Esophagus muscularis mucosa (tissue), 4 donors: ENCODE measurements at regions not wholly inside any gene's neighbourhood (a gene's known extent, or its start where the extent isn't known, plus 50 kb on each side); places are given as distances from the start of the nearest gene placed in this dataset.

Experiments used
- DNase-seq: peaks from one replicate; pipeline ENCODE4 v3.0.0-alpha.2; 2017; ENCODE audit errors: extremely low spot score
- H3K27ac ChIP-seq, 4 donors: fragments of 200-600 bp; sonication (generic); replicated peaks in 1 of 4; 1 replicate in 3 of 4; 2 replicates in 1 of 4; pipeline ENCODE4 v1.5.1; 2016 to 2019; ENCODE audit warnings: mild to moderate bottlenecking in 1 of 4
- H3K27me3 ChIP-seq, 4 donors: fragments of 200-600 bp; sonication (generic); one replicate each; pipeline versions ENCODE4 v1.5.1 to v1.6.0; 2016 to 2019
- H3K36me3 ChIP-seq, 4 donors: fragments of 200-600 bp; sonication (generic); one replicate each; pipeline ENCODE4 v1.5.1; 2016 to 2019
- H3K4me1 ChIP-seq, 4 donors: fragments of 200-600 bp; sonication (generic); one replicate each; pipeline ENCODE4 v1.5.1; 2016 to 2019
- H3K4me3 ChIP-seq, 4 donors: fragments of 200-600 bp; sonication (generic); 1 replicate in 2 of 4; 2 replicates in 2 of 4; pipeline ENCODE4 v1.5.1; 2016 to 2019; ENCODE audit warnings: mild to moderate bottlenecking in 4 of 4, moderate library complexity in 1 of 4
- H3K9me3 ChIP-seq, 4 donors: fragments of 200-600 bp; sonication (generic); 1 replicate in 3 of 4; 2 replicates in 1 of 4; pipeline ENCODE4 v1.5.1; 2016 to 2019
- EP300 ChIP-seq: sonication (generic); formaldehyde crosslinking; IDR thresholded peaks from one replicate; pipeline ENCODE4 v1.6.1; 2017; ENCODE audit warnings: antibody characterized with exemption
- POLR2A ChIP-seq: fragments of 450-650 bp; IDR thresholded peaks from one replicate; pipeline ENCODE4 v1.6.1; 2017; ENCODE audit warnings: antibody characterized with exemption, moderate library complexity, mild to moderate bottlenecking, low read depth
- POLR2AphosphoS5 ChIP-seq, 2 donors: sonication (generic); formaldehyde crosslinking; IDR thresholded peaks; one replicate each; pipeline ENCODE4 v1.6.1; 2017; ENCODE audit warnings: antibody characterized with exemption in 2 of 2
- WGBS: methylation state at CpG from one replicate; pipeline ENCODE4 v1.1.5; 2018; 5-methylcytosine and 5-hydroxymethylcytosine counted together
- intact Hi-C: fragments of 100-400 bp; cut with DNase I; formaldehyde crosslinking; loops from one replicate; pipeline ENCODE4 v1.15.1; 2023
- TF ChIP-seq, protein P1 (sequence below), 3 experiments: fragments of 200-600 bp in 2 of 3; fragments of 450-650 bp in 1 of 3; sonication (generic) in 2 of 3; IDR thresholded peaks; one replicate each; pipeline ENCODE4 v1.5.1; 2017 to 2019; ENCODE audit warnings: antibody characterized with exemption in 3 of 3, mild to moderate bottlenecking in 2 of 3, moderate library complexity in 1 of 3

DNA sequence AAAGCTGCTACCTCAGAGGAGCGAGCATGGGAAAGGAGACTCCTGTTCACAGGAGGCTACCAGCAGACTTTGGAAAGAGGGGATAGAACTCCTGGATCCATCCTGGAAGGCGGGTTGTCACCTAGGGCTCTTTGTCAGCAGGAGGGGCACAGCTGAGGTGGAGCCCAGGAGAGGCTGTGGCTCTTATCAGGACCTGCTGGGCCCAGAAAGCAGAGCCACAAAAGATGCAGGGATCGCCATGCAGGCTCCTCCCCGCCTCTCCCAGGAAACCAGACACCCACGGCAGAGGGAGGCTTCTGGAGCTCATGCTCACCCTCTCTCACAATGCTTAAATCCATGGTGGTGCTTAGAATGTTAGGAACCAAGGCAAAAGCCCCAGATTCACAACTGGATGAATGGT lies 994.2 kb downstream of the UQCRFS1 start:
- DNase-seq: no peak
- no peaks in the 10 kb centered on the region for H3K9me3 ChIP-seq
- H3K4me1 ChIP-seq: no peaks in the 10 kb centered on the region
- no peak overlapping the region for H3K27ac ChIP-seq
- TF ChIP-seq POLR2AphosphoS5 (IDR thresholded peaks at IDR 0.05) (no peak), EP300 (no peak), POLR2A (no peak)
- TF ChIP-seq, protein P1, sequence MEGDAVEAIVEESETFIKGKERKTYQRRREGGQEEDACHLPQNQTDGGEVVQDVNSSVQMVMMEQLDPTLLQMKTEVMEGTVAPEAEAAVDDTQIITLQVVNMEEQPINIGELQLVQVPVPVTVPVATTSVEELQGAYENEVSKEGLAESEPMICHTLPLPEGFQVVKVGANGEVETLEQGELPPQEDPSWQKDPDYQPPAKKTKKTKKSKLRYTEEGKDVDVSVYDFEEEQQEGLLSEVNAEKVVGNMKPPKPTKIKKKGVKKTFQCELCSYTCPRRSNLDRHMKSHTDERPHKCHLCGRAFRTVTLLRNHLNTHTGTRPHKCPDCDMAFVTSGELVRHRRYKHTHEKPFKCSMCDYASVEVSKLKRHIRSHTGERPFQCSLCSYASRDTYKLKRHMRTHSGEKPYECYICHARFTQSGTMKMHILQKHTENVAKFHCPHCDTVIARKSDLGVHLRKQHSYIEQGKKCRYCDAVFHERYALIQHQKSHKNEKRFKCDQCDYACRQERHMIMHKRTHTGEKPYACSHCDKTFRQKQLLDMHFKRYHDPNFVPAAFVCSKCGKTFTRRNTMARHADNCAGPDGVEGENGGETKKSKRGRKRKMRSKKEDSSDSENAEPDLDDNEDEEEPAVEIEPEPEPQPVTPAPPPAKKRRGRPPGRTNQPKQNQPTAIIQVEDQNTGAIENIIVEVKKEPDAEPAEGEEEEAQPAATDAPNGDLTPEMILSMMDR (IDR thresholded peaks at IDR 0.05): no peak
- H3K4me3 ChIP-seq: no peak overlapping the region
- H3K27me3 ChIP-seq: peaks cover 0 to 5% (median 0%) of the 10 kb centered on the region in 4 donors
- no peaks in the 10 kb centered on the region for H3K36me3 ChIP-seq
- intact Hi-C loops: no loop called here
- 53% methylated on average over 5 of the region's 5 CpGs for WGBS

DNA sequence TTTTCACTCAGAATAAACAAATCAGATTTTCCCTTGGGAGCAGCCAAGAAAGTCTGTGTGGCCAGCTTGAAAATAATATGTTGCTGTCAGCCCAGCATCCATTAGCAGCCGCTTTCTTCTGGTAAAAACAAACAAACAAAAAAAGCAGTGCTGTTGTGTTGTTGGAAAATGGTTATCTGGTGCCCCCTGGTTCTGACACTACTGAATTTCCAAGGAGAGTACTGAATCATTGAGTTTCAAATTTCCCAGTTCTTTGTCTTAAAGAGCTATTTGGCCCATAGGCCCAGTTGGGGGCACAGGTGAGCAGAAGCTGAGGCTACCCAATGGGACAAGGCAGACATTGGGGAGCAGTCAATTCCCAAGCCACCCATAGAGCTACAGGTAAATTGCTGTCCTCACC lies 995.9 kb downstream of the UQCRFS1 start:
- Histone ChIP-seq H3K9me3 (no peaks in the 10 kb centered on the region), H3K36me3 (no peaks in the 10 kb centered on the region), H3K27me3 (peaks cover 0 to 5% (median 0%) of the 10 kb centered on the region in 4 donors), H3K4me3 (no peak overlapping the region), H3K4me1 (no peaks in the 10 kb centered on the region), H3K27ac (no peak overlapping the region)
- intact Hi-C loops: no loop called here
- TF ChIP-seq POLR2AphosphoS5 (IDR thresholded peaks at IDR 0.05) (no peak), EP300 (no peak), POLR2A (no peak)
- TF ChIP-seq, protein P1 (IDR thresholded peaks at IDR 0.05): no peak
- DNase-seq: no peak
- WGBS: 16% methylated on average over 1 of the region's 1 CpG

DNA sequence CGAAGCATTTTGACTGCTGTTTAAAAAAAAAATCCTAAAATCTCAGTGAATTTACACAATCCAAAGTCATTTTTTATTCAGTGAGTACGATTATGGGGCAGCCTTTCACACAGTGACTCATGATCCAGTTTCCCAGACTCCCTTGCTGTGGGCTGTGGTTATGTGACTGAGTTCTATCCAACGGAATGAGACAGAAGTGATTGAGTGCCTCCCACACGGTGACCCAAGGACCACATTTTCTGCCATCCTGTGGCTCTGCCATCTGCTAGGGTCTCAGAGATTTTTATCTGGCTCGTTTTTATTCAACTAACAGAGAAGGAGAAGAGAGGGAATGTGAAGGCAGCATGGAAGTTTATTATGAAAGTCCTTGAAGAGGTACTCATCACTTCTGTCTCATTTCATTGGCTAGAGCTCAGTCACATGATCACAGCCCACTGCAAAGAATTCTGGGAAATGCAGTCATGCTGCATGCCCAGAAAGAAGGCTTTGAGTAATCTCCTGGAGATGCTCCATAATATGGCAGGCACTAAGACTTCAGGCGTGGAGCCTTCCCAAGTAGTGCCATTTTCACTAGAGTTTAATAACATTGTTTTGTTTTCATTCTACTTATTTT lies 999.4 kb downstream of the UQCRFS1 start:
- Histone ChIP-seq H3K27me3 (peaks cover 0 to 2% (median 0%) of the 10 kb centered on the region in 4 donors), H3K36me3 (no peaks in the 10 kb centered on the region), H3K9me3 (no peaks in the 10 kb centered on the region), H3K4me3 (no peak overlapping the region), H3K4me1 (no peaks in the 10 kb centered on the region), H3K27ac (no peak overlapping the region)
- no peak for DNase-seq
- 67% methylated on average over 6 of the region's 6 CpGs for WGBS
- TF ChIP-seq, protein P1 (IDR thresholded peaks at IDR 0.05): no peak
- TF ChIP-seq POLR2A (no peak), POLR2AphosphoS5 (IDR thresholded peaks at IDR 0.05) (no peak), EP300 (no peak)
- intact Hi-C loops: no loop called here

DNA sequence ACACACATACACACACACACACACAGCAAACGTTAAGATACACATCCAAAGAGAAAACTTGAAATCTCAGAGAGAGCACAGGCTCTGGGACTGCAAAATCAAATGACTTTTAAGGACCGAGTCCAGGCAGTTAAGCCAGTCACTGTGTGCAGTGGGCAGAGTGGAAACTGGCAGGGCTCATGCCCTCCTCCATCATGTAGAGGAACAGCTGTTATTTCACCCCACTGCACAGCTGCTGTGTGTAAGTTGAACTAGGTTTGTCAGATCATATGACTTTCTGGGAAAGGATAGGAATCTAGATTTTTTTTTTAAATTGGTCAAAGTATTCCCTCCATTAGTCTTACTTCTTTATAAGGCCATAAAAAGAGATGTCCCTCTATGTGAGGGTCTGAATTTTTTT lies 1002.1 kb downstream of the UQCRFS1 start:
- H3K4me3 ChIP-seq: no peak overlapping the region
- DNase-seq: no peak
- no peaks in the 10 kb centered on the region for H3K27me3 ChIP-seq
- intact Hi-C loops: no loop called here
- H3K36me3 ChIP-seq: no peaks in the 10 kb centered on the region
- WGBS: 56% methylated on average over 2 of the region's 2 CpGs
- no peak for TF ChIP-seq EP300
- no peaks in the 10 kb centered on the region for H3K9me3 ChIP-seq
- H3K4me1 ChIP-seq: no peaks in the 10 kb centered on the region
- no peak overlapping the region for H3K27ac ChIP-seq

DNA sequence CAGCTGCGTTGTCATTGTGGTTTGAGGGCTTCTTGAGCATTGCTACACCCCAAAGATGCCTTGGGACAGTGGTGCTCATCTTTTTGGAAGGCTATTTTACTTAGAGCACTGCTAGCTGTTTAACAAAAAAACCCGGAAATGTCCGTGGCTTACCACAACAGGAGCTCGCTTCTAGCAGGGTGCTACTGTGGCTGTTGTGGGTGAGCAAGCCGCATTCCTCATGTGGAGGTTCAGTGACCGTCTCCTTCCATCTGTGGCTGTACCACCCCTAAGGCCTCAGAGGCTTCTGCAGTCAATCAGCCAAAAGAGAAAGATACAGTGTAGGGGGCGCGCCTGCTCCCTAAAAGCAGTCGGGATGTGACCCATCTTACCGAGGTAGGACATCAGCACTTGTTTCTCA lies 1004.2 kb downstream of the UQCRFS1 start:
- H3K4me3 ChIP-seq: no peak overlapping the region
- H3K27me3 ChIP-seq: no peaks in the 10 kb centered on the region
- 74% methylated on average over 10 of the region's 10 CpGs for WGBS
- no peaks in the 10 kb centered on the region for H3K9me3 ChIP-seq
- no peaks in the 10 kb centered on the region for H3K4me1 ChIP-seq
- TF ChIP-seq EP300 (no peak), POLR2AphosphoS5 (IDR thresholded peaks at IDR 0.05) (no peak), POLR2A (no peak)
- TF ChIP-seq, protein P1 (IDR thresholded peaks at IDR 0.05): no peak
- DNase-seq: no peak
- H3K27ac ChIP-seq: no peak overlapping the region
- intact Hi-C loops: no loop called here
- H3K36me3 ChIP-seq: no peaks in the 10 kb centered on the region
